KG1 (cell line): ENCODE measurements at regions not wholly inside any gene's neighbourhood (a gene's known extent, or its start where the extent isn't known, plus 50 kb on each side); places are given as distances from the start of the nearest gene placed in this dataset.
"Not testable (repeated sequence)": the region's sequence is repeated elsewhere in the genome, so short reads cannot be mapped to it uniquely, and the experiment has no call there.

Source experiments
- DNase-seq: peaks from one replicate; lab custom pipeline; 2025; lab: John Stamatoyannopoulos, UW

GRCh38 chr2:53610260-53610659, 157.3 kb upstream of the CHAC2 start:
- DNase-seq, result no peak

DNA sequence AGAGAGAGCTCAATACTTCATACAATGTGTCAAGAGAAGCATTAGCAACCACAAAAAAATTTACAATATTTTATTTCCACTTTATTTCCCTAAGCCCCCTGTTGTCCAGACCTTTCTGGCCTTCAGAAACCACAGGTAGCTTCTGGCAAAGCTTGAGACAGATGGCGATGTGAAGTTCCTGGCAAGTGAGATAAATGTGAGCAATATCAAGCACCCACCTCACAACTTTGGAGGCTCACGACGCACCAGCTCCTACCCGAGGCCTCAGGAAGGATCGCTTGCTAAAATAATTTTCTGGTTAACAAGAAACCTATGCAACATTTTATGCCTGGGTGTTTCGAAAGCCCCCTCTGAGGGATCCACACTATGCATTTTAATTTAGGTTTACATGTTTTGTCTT, 158.1 kb upstream of the CHAC2 start:
- no peak for DNase-seq

GRCh38 chr2:53608293-53608692, 159.3 kb upstream of the CHAC2 start:
- DNase-seq, result no peak

GRCh38 chr2:53600815-53601214, 166.8 kb upstream of the CHAC2 start:
- DNase-seq, result no peak

DNA sequence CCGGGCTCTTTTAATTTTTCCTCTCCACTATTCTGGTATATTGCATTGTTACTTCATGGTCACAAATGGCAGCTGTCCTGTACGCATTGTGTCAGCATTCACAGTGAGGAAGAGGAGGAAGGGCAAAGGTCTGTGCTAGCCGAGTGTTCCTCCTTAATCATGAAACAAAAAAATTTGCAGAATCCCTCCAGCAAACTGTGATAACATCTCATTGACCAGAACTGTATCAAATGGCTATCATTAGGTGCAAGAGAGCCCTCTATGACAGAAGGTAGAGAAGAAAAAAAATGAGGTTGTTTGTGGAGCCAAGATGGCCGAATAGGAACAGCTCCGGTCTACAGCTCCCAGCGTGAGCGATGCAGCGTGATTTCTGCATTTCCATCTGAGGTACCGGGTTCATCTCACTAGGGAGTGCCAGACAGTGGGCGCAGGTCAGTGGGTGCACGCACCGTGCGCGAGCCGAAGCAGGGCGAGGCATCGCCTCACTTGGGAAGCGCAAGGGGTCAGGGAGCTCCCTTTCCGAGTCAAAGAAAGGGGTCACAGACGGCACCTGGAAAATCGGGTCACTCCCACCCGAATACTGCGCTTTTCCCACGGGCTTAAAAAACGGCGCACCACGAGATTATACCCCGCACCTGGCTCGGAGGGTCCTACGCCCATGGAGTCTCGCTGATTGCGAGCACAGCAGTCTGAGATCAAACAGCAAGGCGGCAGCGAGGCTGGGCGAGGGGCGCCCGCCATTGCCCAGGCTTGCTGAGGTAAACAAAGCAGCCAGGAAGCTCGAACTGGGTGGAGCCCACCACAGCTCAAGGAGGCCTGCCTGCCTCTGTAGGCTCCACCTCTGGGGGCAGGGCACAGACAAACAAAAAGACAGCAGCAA, 180.6 kb upstream of the CHAC2 start:
- not testable (repeated sequence) for DNase-seq

DNA sequence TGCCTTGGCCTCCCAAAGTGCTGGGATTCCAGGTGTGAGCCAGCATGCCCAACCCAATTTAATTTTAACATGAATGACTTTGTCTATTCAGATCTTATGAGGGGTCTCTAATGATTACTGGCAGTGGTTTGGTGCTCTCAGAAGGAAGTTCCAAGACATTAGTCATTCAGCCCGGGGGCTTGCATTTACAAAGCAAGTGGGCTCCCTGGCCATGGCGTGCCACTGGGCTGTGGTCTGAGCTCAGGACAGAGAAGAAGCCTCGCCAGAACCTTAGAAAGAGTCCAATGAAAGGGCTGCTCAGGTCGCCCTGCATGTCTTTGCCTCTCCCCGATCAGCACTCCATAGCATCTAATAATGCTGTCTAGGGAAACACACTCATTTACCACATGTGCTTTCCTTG, 182.6 kb upstream of the CHAC2 start:
- no peak for DNase-seq

DNA sequence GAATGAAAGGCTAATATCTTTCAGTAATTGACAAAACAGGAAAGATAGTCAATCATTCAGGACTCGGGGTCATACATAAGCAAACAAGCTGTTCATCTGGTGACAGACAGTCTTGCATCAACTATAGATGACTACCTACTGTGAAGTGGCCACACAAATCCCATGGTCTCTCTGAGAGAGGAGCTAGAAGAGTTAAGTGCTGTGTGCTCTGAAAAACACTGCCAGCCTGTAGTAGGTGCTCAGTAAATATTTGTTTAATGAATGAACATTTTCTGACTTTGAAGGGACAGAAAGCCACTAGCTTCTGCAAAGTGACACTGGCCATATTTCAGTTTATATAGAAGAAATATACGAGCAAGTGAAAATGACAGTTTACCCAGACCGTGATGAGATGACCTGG, 184.0 kb upstream of the CHAC2 start:
- no peak for DNase-seq

- no peak for DNase-seq
Observed at GRCh38 chr2:53582556-53582955, 185.0 kb upstream of the CHAC2 start.

DNA sequence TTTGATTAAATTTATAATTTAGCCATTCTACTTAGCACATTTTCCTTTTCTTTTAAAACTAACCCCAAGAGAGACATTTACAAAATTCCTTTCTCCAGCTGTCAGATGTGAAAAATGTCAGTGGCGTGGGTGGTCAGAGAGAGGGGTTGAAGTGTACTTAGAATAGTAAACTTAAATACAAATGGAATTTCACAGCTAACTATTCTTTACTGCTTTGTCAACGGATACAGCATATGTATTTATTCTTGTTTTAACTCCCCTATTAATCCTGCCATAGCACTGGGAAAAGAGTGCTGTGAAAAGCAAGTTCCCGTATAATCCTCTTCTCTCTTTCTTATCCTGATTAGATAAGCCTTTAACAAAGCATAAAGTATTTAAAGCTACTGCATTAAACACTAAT, 191.4 kb upstream of the CHAC2 start:
- DNase-seq, result no peak

GRCh38 chr2:53575721-53576124, 191.9 kb upstream of the CHAC2 start:
- DNase-seq, result no peak

DNA sequence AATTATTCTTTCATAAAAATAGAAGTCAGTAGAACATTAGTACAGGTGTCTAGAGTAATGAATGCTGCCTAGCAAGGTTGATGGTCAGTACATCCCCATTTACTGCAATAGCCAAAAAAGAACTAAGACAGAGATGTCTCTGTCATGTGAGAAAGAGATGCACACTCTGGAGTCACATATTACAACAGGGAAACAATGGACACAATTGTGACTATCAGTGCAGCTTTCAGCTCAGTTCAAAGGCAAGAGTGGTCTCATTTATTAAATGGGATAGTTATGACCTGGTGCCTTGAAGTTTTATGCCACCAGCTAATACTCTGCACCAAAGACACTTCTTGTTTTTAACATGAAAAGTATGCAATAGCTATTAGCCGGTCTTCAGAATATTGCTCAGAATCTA, 194.9 kb upstream of the CHAC2 start:
- no peak for DNase-seq

DNA sequence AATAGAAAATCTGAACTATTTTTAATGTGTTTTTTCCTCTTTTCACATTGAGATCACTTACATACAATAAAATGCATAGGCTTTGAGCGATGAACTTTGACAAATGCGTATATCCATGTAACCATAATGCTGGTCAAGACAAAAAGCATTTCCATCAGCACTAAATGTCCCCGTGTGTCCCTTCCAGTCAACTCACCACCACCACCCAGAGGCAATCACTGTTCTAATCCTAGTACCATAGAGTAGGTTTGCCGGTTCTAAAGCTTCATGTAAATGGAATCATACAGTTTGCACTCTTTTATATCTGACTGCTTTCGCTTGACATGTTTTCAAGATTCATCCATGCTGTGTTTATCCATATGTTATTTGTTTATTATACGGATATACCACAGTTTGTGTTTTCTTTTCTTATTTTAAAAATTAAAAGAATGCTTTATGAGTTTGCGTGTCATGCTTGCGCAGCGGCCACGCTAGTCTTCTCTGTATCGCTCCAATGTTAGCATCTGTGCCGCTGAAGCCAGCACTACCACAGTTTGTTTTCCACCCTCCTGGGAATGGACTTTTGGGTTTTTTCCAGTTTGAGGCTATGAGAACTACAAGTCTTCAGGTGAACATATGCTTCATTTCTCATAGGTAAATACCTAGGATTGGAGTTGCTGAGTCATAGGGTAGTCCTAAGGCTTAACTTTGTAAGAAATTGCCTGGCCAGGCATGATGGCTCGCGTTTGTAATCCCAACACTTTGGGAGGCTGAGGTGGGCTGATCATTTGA, 197.5 kb upstream of the CHAC2 start:
- no peak for DNase-seq

- DNase-seq, result no peak
Observed at GRCh38 chr2:53568469-53568868, 199.1 kb upstream of the CHAC2 start.

- DNase-seq, result no peak
Observed at GRCh38 chr2:53567073-53567472, 200.5 kb upstream of the CHAC2 start.

- no peak for DNase-seq
Observed at GRCh38 chr2:53562407-53562806, 205.2 kb upstream of the CHAC2 start.

DNA sequence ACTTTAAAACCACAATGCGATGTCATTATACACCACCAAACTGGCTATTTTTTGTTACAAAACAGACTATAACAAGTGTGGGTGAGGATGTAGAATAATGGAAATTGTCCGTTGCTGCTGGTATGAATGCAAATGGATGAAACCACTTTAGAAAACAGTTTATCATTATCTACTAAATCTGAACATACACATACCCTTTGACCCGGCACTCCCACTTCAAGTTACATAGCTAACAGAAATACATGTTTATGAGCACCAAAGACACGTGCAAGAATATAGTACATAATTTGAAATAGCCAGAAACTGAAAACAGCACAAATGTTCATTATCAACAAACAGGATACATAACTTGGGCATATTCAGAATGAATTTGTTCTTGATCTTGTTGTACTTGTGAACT, 206.4 kb upstream of the CHAC2 start:
- no peak for DNase-seq

GRCh38 chr2:53559302-53559966, 208.2 kb upstream of the CHAC2 start:
- no peak for DNase-seq

- DNase-seq, result no peak
Observed at GRCh38 chr2:53558867-53559266, 208.7 kb upstream of the CHAC2 start.

DNA sequence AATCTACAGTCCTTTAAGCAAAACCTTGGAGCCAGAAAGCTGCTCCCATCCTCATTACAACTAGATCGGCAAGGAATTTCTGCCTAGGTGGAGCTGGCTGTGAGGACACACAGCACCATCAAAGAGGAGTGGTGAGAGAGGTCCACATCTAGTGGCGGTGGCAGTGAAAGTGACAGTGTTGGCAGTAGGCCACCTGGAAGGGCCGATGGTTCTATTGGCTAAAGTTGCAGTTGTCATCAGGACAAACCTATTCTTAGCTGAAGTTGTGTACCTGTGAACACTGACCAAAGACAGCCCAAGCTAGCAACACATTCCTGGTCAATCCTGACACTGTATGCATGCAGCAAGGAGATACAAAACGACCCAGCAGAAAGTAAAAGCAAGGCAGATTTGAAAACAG, 218.1 kb upstream of the CHAC2 start:
- no peak for DNase-seq

- DNase-seq, result no peak
Observed at GRCh38 chr2:53545604-53546003, 222.0 kb upstream of the CHAC2 start.

- no peak for DNase-seq
Observed at GRCh38 chr2:53544871-53545558, 222.6 kb upstream of the CHAC2 start.

DNA sequence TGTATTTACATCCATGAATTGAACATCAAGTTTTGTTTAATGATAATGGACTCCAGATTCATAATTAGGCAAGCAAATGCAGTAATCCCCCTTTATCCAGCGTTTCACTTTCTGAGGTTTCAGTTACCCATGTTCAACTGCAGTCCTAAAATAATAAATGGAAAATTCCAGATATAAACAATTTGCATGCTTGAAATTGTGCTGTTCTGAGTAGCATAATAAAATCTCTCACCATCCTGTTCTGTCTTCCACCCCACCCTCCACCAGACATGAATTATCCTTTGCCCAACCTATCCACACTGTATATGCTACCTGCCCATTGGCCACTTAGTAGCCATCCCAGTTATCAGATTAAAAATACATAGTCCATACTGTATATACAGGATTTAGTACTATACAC, 224.5 kb upstream of the CHAC2 start:
- no peak for DNase-seq
